ENCODE measurements at regions not wholly inside any gene's neighbourhood (a gene's known extent, or its start where the extent isn't known, plus 50 kb on each side); places are given as distances from the start of the nearest gene placed in this dataset.
"Not testable (repeated sequence)": the region's sequence is repeated elsewhere in the genome, so short reads cannot be mapped to it uniquely, and the experiment has no call there.

DNA sequence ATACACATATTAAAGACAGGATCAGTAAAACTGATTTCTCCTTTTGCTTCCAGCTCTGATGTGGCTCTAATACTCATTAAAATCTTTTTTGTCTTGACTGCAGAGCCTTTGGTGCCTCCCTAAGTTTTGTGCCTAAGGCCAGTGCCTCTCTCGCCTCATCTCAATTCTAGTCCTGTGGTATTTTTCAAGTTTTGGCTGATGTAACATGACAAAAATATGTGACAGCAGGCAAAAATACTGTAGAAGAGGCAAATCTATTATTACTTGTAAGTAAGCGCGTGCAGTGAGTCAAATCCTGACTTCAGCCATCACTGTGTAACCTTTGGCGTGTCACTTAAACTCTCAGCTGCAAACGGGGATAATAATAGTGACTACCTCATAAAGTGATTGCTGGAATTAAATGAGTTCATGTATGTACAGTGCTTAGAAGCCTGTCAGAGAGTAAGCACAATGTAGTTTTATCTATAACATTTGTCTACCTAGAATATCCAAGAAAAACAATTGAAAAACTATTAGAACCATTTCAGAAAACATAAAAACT is 74.0 kb downstream of the MAB21L3 start:
- no peak for DNase-seq

DNA sequence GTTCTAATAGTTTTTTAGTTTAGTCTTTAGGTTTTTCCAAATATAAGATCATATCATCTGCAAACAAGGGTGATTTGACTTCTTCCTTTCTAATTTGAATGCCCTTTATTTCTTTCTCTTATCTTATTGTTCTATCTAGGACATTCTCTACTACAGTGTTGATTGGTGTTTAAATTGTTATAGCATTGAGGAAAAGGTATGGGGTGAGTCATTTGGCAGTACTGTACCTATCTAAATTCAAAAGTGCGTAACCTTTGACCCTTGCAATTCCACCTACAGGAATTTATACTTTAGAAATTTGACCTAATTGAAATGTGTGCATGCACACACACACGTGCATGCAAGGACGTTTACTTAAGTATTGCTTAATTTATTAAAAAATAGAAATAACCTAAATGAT is 78.3 kb downstream of the MAB21L3 start:
- no peak for DNase-seq

DNA sequence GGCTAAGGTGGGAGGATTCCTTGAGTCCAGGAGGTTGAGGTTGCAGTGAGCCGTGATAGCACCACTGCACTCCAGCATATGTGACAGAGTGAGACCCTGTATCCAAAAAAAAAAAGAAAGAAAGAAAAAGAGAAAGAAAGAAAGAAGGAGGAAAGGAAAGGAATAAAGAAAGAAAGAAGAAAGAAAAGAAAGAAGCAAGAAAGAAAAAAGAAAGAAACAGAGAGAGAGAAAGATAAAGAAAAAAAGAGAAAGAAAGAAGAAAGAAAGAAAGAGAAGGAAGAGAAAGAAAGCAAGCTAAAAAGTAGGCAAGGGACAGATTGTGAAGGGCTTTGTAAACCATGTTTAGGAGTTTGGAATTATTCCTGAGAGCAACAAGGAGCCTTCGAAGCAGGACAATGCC is 80.1 kb downstream of the MAB21L3 start:
- DNase-seq, result no peak

DNA sequence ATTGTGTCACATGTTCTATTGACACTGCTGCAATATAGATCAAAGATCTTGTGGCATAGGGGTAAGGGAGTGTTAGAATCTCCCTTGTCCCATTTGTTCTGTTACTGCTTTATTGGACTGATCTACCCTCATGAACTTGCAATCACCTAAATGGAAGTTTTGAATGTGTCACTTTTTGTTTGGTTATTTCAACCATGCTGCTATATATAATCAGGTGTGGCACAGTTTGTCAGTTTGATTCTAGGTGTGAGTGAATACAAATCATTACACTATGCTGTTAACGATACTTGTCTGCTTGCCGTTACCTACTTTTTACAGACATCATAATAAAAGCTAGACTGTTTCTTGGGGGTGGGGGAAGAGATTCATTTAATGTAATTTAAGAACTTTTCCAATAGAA is 82.6 kb downstream of the MAB21L3 start:
- DNase-seq, result no peak

DNA sequence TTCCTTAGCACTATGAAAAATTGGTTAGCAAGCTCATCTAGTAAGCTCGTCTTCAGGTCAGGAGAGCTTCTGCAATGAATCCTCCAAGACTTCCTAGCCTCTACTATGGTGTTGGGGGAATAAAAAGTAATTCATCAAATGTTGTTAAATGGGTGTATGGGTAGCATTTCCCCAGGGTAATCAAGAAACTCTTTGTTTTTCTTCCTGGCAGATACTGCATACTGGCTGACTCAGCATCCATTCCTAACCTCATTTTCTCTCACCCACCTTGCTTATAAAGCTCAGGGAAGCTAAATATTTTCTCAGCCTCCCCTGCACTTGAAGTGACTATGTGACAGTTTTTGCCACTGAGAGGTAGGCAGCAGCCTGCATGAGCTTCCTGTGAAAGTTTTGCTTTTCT is 83.4 kb downstream of the MAB21L3 start:
- no peak for DNase-seq

DNA sequence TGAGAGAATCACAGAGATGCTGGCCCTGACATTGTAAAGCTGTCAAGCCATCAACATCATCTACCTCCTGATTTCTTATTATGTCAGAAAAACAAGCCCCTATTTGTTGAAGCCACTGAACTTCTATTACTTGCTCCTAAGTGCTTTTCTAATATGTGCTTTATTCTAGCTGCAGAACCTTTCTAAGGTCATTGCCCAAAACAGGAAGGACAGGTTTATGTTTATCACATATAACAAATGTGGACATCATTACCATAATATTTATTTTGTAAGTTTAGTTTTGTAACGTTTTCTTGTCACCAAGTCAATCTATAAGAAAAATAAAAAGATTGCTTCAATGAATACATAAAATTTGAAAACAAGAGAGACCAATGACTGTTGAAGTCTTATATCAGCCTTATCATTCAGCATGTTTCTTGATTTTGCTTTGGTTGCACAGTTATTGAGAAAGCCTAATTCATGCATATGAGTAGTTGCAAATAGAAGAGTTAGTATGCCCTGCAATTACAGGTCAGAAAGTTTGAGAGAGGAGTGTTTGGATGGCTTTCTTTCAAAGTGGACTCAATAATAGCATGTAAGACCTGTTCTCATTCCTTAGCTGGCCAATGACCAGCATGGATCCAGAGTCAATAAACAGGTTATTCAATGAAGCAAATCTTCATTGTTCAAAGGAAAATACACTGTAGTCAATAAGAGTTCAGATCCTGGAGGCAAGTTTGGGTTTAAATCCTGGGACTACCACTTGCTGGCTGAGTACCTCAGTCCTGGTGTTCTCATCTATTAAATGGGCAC is 84.1 kb downstream of the MAB21L3 start:
- no peak for DNase-seq

DNA sequence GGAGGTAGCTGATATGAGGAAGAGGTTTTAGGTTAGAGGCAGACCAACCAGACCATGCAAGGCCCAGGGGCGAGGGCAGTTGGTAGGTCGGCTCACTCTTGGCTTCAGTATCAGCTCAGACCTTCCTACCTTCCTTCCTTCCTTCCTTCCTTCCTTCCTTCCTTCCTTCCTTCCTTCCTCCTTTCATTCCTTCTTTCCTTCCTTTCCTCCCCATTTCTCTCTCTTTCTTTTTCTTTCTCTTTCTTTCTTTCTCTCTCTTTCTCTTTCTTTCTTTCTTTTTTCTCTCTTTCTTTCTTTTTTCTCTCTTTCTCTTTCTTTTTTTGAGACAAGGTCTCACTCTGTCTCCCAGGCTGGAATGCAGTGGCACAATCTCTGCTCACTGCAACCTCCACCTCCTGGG is 89.1 kb downstream of the MAB21L3 start:
- not testable (repeated sequence) for DNase-seq

DNA sequence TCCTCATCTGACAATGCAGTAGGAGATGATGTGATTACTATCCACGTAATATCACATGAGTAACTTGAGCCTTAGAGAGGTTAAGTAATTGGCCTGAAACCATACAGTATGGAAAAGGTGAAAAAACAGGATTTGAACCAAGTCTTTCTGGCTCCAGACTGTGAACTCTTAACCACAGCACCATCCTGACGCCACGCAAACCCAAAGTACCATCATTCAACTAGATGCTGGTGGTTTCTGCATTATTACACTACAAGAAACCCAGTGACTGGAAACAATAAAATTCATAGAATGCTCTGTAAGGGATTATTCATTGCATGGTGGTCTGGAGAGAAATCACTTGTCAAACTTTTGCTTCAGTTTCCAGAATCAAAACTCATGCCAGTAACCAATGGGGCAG is 90.7 kb downstream of the MAB21L3 start:
- no peak for DNase-seq

DNA sequence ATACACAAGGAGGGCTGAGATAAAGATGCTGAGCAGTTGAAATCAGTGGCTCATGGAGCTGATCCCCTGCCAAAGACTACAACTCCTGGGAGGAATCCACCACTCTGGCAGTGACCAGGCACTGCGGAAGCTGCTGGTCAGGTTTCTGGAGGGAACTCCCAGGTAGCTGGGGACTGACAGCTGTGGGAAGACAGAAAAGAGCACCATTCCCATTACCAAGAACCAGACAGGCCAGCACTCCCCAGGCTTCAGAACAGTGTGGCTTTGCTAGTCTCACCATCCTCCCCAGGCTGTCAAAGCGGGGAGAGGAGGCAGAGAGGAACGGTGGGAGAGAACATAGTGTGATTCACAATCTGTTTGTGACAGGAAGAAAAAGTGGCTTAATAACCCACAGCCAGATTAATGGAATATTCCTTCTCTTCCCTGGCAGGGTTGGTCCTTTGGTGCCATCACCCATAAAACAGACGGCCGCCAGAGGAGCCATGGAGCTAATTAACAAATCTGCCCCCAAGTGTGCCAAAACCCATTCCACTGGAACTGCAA is 92.1 kb downstream of the MAB21L3 start:
- DNase-seq, result no peak

DNA sequence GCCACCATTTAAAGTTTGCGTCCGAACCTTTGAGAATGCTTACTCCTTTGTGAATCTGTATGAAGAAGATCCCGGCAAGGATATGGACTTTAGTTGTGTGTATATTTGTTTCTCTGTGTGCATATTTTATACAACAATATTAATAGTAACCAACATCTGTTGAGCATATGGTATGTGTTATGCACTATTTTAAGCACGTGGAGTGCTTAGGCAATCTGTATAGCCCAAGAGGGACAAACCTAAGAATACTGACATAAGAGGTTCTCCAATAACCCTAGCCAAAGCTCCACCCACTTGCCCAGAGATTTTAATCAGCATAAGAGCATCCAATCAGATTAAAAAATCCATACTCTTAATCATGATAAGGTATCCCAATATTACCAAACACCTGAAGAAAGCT is 92.7 kb downstream of the MAB21L3 start:
- DNase-seq, result no peak

DNA sequence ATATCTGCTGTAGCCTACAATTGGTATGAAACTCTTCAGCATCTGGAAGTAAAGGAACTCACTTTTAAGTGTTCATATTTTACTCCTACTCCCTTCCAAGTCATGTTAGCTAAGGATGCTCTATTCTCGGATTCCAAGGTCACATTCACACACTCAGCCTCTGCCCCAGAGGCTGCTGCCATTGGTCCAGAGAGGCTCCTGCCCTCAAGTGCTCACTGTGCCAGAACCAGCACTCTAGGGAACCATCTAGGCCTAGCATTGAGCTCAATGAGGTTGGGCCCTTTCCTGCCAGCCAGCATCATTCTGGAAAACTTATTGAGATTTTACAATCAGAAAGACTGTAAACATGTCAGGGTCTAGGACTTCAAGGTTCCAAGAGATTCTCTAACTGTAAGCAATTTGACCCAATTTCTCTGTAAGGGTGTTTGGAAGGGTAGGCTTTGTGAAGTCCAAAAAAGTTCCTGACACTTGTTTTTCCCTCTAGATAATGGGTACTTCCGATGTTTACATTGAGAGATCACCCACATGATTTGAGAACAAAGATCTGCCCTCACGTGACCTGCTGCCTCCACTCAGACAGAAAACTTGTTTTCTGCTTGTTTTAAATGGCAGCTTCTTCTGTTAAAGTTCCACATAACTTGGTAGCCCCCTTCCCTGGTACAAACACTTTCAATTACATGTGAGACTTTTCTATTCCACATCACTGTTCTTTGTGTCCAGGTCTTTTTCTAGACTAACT is 94.9 kb downstream of the MAB21L3 start:
- no peak for DNase-seq

DNA sequence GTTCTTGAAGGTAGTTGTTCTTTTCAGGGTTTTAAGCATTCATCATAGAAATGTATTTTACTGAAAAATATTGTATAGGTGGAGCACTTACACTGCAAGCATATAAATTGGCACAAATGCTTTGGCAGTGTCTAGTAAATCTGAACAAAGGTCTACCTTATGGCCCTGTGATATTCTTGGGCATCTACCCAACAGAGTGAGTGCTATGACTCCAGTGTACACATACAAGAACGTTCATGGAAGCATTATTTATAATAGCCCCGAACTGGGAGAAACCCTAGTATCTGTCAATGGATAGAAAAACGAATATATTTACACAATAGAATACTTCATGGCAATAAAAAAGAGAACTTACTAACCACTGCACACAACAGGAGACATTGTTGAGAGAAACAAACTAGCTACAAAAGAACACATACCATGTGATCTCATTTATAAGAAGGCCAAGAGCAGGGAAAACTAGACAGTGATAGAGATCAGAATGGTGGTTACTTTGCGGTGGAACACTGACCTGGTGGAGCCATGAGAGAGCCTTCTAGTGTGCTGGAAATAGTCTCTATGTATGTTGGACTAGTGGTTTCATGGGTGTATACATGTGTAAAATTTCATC is 96.0 kb downstream of the MAB21L3 start:
- DNase-seq, result no peak

DNA sequence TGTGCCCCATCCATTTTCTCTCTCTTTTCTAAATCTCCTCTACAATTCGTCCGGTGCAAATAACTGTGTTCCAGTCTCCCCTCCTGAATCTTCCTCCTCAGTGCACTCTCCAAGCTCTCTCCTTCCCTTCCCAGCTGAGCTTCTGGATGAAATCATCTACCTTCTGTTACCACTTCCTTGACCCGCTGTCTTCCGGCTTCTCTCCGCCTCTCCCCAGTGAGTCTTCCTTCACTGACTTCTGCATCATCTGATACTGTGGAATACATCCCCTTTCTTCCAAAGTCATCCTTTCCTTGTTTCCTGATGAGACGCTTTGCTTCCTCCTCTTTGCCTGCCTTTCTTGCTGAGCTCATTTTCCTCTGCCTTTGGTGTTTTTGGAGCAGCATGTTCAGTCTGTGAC is 96.9 kb downstream of the MAB21L3 start:
- no peak for DNase-seq

DNA sequence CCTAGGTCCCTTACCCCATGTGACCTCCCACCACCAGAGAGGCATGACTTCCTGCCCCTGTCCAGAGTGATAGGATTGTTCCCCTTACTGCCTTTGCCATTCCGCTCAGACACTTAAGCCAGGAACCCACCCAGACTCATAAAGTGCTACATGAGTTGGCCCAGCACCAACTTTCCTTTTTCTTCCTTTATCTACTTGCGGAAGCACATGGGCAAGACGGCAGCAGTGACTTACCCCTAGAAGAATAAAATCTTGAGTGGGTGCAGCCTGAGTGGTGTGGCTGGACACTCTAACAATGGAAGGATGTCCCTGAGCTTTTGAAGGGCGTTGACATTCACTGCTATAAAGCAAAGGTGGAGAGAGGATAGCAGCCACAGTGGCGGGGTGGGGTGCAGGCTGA is 100.1 kb downstream of the MAB21L3 start:
- no peak for DNase-seq

DNA sequence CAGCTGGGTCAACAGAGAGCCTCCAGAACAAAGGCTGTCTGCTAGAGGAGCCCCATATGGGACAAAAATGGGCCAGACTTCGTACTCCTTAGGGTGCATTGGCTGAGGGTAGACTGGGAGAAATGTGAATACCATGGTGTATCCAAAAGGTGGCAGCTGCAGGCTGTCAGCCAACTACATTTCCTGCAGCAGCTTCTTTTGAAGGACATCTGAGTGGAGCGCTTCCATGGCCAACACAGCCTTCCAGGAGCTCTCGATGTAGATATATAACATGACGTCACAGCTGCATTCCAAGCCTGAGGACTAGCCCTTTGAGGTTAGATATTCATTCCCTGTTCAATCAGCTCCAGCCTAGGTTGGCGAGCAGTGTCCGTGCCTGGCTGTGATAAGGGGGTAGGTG is 107.7 kb downstream of the MAB21L3 start:
- no peak for DNase-seq

DNA sequence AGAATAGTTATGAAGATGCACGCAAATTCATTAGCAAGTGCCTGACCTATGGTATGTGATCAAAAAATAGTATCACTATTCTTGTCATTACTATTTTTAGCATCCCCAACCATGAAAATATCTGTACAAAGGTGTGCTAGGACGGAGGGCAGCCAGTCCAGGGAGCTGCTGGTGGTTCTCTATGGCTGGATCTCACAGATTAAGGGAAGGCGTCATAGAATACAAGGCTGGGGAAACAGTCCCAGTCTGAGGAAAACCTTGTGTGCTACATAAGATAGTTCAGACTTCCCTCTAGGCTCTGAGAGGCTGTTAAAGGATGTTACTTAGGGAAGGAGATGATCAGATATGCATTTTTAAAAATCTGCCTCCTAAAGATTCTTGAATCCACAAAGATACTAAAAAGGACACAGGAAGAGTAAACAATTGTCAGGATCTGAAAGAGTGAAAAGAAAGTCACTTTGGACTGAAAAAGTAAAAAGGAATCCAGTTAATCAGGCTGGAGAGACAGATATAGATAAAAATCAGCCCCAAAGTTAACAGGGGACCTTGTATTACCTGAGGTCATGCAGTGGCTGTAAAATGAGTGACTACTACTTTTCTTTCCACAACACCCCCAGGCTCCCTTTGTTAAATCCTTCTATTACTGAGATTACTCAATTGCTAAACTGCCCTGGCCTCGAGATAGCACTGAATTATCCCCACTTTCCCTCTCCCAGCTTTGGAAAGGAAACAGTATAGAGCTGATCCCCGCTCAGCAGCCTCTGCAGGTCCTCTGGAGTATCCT is 108.6 kb downstream of the MAB21L3 start:
- DNase-seq, result no peak

DNA sequence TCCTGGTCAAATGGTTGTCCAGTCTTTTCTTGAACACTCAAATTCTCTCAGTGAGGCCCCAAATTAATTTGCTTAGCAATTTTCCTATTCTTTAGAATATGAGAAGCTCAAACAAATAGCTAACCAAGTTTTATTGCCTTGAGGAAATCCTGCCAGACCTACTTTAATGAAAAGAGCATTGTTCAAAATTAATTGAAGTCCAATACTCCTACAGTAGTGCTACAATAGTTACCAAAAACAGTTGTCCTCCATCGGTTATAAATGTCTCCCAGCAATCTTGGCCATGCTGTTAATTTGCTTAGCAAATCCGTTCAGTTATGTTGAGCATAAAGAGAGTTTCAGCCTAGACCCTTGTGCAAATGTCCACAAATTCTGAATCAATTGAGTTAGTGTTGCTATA is 112.9 kb downstream of the MAB21L3 start:
- DNase-seq, result no peak

DNA sequence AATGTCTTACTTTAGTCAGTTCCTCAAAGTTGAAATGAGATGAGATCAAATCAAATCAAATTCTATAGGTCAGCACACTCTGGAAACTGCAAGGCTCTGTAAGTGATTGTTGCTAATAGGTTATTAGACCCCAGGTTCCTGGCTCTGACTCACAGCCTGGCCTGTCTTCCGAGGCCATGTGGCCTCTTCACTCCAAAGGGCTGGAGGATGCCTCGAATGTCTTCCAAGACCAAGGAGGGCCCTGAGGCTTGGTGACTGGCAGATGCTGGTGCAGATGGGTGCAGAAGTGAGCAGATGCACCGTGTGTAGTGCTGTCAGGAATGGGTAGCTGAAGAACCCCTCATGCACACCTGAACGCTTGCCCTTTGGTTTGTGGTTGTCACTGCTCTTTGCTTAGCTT is 113.4 kb downstream of the MAB21L3 start:
- DNase-seq, result no peak

DNA sequence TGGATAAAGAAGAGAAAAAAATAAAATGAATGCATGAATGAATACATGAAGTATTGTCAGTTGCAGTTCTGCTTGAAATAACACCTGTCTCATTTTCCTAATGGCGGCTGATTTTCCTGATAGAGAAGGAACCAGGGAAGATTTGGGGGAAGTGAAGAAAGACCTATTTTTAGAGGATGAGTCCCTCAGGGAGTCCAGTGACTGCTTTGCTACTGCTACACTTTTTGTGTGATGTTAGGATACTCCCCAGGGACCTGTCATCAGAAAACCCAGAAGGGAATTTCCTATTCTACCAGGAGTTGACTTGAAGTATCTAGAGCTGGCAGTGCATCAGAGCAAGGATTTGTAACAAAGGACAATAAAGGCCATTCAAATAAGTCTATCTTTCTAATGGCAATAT is 114.8 kb downstream of the MAB21L3 start:
- no peak for DNase-seq

DNA sequence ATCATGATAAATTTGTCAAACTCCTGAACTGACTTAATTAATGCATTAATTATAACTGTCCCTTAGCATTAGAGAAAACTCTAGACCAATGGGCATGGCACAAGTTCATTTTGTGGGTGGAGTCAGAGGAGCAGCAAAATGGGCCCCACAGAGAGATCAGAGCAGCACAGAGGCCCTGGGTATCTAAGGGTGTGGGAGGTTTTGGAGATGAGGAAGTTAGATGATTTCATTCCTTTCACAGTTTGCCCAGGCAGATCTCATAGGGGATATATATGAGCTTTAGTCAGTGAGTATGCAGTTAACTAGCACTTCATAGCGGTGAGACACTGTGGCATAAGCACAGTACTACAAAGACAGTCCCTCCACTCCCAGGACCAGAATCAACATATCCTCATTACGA is 117.3 kb downstream of the MAB21L3 start:
- DNase-seq, result no peak

DNA sequence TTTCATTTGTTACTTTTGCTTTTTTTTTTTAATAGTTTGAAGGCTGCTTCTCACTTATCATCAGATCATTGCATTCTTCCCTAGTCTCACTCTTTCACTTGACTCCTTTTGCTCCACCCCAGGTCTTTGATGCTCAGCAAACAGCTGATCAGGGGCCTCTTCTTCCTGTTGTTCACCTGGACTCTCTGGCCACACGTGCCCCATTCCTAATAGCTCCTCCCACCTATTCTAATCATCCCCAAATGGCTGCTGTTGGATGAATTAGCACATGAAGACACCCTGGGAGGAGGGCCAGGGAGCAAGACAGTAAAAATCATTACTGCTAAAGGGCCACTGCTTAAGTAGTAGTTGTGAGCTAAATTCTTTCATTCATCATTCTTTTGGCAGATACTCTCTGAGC is 119.5 kb downstream of the MAB21L3 start:
- no peak for DNase-seq

DNA sequence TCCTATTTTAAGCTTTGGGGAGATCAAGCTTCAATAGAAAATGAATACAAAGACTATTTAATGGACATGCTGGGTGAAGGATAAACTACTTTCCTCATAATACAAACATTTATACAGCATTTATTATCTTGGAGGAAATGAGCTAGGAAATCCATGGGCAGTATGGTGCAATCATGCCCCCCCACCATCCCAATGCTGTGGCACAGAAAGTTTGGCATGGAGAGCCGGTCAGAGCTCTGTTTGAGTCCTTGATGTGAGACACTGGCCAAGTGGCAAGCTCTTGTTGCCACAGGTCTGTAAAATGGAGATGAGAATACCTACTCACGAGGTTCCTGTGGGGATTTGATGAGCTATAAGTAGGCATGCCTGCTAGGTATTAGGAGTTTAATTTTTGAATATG is 120.6 kb downstream of the MAB21L3 start:
- DNase-seq, result no peak

DNA sequence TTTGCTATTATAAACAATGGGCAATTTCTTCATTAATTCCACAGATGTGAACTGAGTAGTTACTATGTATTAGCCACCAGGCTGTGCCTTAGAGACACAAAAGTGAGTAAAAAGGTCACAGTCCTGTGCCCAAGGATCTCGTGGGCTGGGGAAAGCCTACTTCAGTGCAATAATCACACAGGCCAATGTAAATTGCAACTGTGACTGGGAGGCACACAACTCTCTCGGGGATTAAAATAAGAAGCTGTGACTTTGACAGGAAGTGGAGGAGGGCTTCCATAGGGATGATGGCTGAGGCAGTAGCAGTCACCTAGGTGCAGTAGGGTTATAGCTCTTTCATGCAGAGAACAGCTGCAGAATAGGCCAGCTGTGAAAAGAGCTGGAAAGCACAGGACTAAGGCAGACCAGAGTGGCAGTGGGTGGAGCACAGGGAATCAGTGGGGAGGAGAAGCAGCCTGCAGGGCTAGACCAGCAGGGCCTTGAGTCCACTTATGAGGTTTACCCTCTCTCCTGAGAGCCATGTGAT is 121.9 kb downstream of the MAB21L3 start:
- no peak for DNase-seq
